ENCODE measurements at regions not wholly inside any gene's neighbourhood (a gene's known extent, or its start where the extent isn't known, plus 50 kb on each side); places are given as distances from the start of the nearest gene placed in this dataset.

DNA sequence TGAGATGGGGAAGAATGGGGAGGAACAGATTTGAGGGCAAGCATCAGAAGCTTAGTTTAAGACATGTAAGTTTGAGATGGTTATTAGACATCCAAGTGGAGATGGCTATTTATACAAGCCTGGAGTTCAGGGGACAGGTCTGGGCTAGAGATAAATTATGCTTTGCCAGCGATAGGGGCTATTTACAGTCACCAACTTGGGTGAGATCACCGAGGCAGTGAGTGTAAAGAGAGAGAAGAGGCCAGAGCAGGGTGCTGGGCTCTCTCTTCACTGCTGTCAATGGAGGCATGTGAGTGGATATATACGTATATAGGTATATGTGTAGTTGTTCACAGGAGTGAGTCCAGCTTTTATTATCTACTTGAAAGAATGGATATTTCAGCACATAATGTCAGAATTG, 81.0 kb downstream of the QPCT start:
- DNase-seq (ENCODE audit: low read depth): no peak

DNA sequence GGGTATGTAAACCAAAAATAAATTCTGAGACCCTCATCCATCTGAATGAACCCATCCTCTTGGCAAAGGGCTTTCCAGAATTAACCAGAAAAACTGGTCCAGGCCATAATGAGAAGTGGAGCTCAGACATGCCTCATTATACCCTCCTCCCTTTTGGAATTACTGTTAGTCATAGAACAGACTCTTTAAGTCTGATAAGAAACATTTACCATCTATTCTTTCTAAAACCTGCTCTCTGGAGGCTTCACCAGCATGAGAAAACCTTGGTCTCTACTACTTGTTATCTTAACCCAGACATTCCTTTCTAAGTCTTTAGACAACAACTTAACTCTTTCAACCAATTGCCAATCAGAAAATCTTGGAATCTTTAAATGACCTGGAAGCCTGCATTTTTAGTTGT, 82.8 kb downstream of the QPCT start:
- no peak for DNase-seq (ENCODE audit: low read depth)

- DNase-seq (ENCODE audit: low read depth): no peak
These were observed 91.9 kb downstream of the QPCT start for GRCh38 chr2:37436323-37436722.

- no peak for DNase-seq (ENCODE audit: low read depth)
These were observed 94.8 kb downstream of the QPCT start for GRCh38 chr2:37439131-37439642.

GRCh38 chr2:37441055-37441454, 96.6 kb downstream of the QPCT start:
- DNase-seq (ENCODE audit: low read depth): no peak

DNA sequence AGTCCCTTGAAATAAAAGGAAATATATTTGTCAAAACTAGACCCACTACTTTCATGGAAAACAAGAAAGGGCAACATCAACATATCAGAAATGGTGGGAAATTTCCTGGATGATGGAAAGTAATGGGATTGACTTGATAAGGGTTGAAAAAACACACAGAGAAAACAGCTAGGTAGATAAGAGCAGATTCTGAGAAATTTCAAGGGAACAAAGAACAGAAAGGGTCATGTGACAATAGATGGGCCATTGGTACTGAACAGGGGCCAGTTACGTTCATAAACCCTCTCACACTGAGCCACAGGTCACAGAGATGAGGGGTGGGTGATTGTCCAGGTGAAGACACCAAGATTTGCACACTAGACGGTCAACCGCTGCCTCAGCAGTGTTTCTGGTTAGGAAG, 98.7 kb downstream of the QPCT start:
- DNase-seq (ENCODE audit: low read depth): no peak

DNA sequence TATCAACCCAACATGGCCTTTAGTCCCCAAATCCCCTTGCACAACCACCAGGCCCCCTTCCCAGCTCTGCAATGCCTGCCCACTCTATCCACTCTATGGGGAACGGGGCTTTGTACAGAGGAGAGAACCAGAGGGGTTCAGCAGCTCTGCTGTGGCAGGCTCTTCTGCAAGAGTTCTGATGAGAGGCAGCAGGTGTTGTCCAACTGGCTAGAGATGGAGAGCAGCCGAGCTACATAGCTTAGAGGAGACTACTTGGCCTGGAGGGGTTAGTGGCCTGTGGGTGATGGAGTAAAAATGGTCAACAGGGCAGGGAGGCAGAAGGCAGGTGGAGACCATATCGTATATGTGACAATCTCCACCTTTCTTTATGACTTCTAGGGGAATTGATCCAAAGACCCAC, 103.0 kb downstream of the QPCT start:
- DNase-seq (ENCODE audit: low read depth): no peak

DNA sequence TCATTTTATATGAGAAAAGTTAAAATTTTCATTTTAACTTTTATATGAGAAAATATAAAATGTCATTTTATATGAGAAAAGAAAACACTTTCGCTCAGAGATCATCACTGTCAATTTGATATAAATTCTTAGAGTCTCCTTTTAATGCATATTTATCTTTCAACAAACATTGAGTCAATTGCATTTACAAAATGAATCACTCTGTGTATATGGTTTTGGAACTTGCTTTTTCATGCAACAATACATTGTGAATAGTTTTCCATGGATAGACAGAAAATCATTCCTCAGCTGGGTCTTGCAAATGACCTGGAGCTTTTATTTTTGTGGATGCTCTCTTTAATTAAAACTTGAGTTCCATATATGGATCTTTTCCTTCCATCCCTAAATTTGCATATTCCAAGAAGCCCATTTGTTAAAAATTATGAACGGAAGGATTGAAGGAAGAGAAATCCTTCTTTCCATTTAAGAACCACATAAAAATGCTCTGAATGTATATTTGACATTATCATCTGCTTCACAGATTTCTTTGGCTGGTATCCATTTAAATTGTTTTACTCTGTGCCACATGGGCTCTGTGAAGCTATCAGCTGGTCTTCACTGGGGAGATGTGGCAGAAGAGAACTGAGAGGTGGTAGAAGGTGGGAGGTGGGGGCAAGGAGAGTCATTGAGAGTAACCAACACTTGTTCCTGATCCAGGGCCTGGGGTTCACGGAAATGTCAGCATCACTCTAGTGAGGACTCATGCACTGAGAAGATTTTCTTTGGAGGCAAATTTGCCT, 104.1 kb downstream of the QPCT start:
- DNase-seq (ENCODE audit: low read depth): no peak

DNA sequence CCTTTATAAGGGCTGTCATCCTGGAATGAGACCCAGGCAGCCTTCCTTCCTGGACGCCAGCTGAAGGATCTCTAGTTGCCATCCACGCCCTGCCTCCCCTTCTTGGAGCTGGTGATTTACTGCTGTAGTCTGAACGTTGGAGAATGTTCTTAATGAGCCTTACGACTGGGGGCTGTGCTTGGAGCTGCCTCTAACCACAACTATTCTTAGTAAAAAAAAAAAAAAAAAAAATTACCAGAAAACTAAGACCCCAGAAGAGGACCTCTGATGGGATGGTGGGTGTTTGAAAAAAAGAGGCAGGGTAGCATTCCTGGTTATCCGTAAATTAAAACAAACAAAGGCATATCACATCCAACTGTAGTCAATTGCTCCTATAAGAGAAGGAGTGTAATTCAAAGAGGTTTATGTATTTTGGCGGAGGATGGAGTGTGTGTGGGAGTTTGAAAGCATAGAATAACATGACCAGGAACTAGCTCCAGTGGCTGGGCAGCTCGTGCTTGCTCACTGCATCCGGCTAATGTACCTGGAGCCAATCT, 105.4 kb downstream of the QPCT start:
- DNase-seq (ENCODE audit: low read depth): no peak

DNA sequence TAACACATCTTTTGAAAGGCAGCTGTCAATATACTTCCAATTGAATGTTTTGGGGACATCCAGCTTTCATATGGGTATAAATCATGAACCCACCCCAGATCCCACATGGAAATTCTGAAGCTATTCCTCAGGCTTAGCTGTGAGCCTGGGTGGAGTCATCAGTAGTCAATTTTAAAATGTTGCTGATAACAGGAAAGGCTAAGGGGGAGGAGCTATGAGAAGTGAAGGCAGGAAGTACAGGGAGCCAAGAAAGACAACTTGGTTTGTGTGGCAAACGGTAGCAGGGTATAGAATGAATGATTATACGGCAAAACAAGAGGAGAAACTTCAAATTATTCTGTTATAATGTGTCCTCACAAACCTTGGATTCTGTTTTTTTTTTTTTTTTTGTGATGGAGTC, 108.6 kb downstream of the QPCT start:
- DNase-seq (ENCODE audit: low read depth): no peak

GRCh38 chr2:37454851-37455762, 110.7 kb downstream of the QPCT start:
- no peak for DNase-seq (ENCODE audit: low read depth)

DNA sequence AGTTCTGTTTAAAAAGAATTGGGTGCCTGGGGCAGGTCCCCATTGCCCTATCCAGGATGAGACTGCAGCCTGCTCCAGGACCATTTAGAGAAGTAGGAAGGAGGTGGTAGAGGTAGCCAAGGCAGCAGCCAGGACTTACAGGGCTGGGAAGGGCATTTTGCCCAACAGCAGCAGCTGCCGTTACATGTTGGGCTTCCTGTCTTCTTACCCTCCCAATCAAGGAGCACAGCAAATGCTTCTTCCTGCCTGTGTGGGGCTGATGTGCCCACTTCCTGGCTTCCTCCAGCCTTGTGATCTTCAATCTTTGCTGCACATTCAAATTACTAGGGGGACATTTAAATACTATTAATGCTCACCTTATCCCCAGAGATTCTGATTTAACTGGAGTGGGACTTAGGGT, 112.0 kb downstream of the QPCT start:
- peak; percentile 9 for DNase-seq (ENCODE audit: low read depth)

GRCh38 chr2:37457401-37457901, 113.0 kb downstream of the QPCT start:
- DNase-seq (ENCODE audit: low read depth): no peak

DNA sequence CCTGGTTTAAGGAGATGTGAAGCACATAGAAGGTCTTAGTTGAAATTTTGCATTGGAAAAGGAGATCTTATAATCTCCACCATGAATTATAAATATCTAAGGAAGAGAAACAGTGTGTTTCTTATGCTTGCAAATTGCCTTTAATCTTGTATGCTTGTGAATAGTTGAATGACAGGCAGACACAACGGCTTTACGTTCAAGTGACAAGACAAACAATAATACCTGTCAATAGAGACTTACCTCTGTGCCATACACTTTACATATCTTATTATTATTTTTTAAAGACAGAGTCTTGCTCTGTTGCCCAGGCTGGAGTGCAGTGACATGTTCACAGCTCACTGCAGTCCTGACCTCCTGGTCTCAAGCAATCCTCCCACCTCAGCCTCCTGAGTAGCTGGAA, 113.7 kb downstream of the QPCT start:
- DNase-seq (ENCODE audit: low read depth): no peak

DNA sequence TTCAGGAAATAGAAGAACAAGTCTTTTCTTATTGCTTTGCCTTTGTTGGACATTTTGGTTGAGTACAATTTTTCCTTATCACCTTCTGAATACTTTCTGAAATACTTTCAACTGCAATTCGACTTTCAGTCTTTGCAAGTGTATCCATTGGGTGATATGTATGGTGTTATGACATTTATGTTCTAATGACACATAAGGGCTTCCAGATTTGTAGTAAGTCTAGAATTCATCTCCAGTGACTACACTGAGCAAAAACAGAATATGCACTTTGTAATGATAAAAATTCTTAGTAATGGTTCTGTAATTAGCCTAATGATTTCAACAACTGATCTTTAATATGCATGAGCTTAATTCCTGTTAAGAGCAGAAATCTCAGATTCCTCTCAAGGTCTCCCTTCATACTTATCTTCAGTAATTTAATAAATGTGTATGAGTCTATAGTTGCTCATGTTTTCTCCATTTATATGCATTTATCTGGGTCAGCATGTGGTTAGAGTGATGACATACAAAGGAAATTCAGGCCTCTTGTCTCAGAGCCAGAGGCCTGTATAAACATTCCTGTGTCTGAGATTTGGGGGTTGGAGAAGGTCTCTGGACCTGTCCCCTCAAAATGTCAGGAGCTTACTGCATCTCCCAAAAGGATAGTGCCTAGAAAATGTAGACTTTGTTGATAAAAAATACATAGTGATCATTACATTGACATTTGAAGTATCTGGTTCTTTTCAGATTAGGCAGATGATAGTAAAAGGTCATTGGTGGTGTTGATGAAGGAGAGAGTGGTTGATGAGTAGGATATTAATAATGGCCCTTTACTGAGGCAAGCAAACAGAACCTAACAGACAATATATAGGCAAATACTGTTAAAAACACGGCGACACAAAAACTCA, 114.9 kb downstream of the QPCT start:
- DNase-seq (ENCODE audit: low read depth): no peak

DNA sequence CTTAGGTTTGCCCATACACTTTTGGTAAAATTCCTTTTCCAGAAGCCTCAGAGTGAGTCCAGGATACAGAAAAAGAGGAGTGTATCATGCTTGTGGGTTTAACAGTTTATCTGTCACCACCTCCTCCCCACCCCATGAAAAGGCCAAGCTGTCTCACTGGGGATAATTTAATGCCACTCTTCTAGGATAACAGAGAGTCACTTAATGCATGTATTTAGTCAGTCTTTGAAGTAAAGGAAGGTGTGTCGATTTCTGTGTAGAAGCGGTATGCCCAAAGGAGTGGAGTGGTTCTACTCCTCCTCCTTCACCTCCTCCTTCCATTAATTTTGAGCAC, 116.4 kb downstream of the QPCT start:
- no peak for DNase-seq (ENCODE audit: low read depth)

- DNase-seq (ENCODE audit: low read depth): no peak
These were observed 119.6 kb downstream of the QPCT start for GRCh38 chr2:37464067-37464466.

GRCh38 chr2:37466533-37467222, 122.2 kb downstream of the QPCT start:
- no peak for DNase-seq (ENCODE audit: low read depth)

- no peak for DNase-seq (ENCODE audit: low read depth)
These were observed 123.7 kb downstream of the QPCT start for GRCh38 chr2:37468170-37468569.

- DNase-seq (ENCODE audit: low read depth): no peak
These were observed 124.7 kb downstream of the QPCT start for GRCh38 chr2:37469126-37469525.

DNA sequence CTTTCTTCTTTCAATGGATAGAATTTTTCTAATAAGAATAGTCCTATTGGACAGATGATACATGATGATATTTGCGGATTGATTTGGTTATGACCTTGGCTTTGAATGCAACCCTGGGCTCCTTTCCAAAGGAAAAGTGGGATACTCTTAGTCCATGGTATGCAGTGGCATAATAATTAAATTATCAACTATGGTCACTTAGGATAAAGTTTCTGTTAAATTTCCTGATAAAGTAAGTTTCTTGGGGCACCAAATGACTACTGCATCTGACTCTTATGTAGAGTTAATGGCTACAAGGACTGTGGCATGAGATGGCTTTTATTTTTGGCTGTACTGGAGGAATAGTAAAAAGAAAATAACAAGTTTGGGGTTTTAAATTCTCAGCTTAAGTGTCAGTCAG, 126.7 kb downstream of the QPCT start:
- DNase-seq (ENCODE audit: low read depth): no peak

Measured in T follicular helper cell (primary cell).